Muscle of arm (tissue), 1 donor: ENCODE measurements at regions not wholly inside any gene's neighbourhood (a gene's known extent, or its start where the extent isn't known, plus 50 kb on each side); places are given as distances from the start of the nearest gene placed in this dataset.
"Not testable (repeated sequence)": the region's sequence is repeated elsewhere in the genome, so short reads cannot be mapped to it uniquely, and the experiment has no call there.

Experiments
- DNase-seq: peaks from one replicate; pipeline ENCODE4 v3.0.0-alpha.2; 2013

DNA sequence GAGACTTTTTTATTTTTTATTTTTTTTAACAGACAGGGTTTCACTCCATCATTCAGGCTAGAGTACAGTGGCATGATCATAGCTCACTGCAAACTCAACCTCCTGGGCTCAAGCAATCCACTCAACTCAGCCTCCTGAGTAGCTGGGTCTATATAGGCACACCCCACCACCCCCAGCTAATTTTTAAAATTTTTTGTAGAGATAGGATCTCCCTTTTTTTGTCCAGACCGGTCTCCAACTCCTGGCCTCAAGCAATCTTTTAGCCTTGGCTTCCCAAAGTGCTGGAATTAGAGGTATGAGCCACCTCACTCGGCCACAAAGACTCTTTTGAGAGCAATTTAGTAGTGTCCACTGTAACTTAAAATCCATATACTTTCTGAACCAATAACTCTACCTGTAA lies 103.3 kb upstream of the DST start:
- DNase-seq = no peak

DNA sequence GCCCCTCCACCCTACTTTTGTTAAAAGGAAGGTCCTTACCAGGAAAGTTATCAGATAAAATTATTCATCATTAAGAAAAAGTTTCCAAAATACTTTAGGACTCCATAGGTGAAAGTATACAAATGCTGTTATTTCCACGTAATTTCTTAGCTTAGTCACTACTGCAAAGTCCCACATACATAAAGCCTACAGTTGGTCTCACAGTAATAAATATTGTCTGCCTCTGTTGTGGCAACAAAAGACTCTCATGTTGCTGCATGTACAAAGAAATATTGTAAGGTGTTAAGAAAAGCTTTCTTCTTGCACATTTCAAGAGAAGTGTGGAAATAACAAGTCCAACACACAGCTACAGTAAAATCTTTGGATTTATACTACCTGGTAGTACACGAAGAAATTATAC lies 102.4 kb upstream of the DST start:
- DNase-seq = no peak

DNA sequence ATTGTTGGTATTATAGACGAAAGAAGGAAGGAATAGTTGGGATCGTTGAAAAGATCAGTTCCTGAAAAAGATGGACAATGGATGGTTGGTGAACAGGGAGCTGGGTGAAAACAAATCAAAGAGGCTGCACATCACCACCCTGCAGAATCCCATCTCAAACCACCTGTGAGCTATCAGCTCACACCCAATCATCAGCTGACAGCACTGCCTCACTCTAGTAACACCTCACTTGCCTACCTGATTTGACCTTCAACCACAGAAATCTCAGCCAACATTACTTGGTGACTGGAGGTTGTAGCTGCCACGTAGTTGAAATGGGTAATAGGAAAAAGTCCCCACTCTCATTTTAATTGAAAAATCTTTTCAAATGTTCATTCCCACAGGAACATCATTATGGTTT lies 101.8 kb upstream of the DST start:
- no peak for DNase-seq

DNA sequence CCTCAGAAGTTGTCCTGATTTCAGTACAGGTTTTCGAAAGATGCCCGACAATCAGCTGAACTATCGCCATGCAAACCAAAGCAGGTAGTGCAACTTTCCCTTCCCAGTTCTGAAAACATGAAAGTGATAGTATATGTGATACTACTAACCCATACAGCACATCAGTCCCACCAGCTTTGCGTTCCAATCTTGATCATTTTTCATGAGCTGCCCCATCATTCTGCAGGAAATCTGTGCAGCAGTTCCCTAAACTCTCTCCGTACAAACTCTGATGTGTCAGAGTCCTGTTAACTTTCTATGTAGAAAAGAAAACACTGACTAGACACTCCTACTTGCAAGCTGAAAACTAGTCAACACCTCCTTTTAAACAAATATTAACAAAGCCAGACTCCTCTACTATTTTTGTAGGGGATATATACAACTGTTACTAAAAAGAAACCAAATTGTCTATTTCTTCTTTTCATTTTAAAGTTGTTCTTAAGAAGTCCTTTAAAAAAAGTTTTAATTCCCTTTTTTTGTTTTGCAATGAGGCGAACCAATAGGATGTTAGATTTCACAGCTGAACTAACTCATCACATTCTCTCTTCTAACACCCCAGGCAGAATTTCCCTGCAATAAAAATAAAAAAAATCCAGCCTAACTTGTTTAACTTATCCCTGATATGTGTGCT lies 99.6 kb upstream of the DST start:
- no peak for DNase-seq

DNA sequence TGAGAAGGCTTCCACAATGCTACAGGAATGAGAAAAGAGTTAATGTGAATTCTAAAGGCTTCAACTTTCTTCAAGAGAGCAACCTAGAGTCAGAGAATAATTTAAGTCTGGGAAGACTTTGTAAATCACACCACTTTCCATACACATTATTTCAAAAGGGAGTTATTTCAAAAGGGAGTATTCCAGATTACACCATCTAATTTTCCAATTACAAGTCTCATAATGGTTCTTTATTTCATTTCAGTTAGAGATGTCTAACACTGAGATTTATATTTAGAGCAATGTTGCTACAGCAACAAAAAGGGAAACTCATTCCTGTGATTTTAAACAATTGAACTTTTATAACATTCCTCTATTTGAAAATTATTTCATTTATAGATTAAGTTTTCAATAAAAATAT lies 98.8 kb upstream of the DST start:
- no peak for DNase-seq

DNA sequence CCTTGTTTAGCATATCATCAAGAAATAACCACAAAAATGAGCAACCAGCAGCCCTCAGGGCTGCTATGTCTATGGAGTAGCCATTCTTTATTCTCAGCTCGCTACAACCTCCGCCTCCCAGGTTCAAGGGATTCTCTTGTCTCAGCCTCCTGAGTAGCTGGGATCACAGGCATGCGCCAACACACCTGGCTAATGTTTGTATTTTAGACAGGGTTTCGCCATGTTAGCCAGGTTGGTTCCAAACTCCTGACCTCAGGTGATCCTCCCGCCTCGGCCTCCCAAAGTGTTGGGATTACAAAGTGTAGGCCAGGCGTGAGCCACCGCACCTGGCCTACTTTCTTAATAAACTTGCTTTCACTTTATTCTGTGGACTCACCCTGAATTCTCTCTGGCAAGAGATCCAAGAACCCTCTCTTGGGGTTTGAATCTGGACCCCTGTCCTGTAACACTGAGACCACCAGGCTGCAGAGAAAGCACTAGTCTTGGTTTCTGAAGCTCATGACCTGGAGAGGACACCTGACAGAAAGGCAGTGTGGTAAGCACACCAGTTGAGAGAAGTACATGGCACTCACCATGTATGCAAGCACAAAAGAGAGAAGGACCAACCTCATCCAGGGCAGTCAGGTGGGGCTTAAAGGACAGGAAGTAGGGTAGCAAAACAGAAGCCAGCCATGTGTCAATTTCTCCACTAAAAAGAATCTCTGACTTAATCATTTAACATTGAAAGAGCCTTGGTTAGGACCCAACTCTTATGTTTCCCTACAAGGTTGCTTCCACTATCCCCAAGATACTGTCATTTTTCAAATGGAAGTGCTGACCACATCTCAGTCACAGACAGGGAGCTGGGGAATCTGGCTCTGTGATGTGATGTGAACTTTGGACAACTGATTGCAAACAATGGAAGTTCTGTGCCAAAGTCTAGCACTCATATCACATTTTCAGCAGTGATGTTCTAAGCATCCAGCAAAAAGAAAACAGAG lies 97.4 kb upstream of the DST start:
- no peak for DNase-seq

DNA sequence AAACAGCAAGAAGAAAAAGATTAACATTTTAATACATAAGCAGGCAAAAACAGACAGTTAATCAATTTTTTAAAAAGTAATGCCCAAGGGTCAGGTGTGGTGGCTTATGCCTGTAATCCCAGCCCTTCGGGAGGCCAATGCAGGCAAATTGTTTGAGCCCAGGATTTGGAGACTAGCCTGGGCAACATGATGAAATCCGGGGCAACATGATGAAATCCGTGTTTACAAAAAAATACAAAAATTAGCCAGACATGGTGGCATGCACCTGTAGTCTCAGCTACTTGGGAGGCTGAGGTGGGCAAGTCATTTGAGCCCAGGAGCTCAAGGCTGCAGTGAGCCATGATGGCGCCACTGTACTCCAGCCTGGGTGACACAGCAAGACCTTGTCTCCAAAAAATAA lies 94.1 kb upstream of the DST start:
- DNase-seq = no peak

DNA sequence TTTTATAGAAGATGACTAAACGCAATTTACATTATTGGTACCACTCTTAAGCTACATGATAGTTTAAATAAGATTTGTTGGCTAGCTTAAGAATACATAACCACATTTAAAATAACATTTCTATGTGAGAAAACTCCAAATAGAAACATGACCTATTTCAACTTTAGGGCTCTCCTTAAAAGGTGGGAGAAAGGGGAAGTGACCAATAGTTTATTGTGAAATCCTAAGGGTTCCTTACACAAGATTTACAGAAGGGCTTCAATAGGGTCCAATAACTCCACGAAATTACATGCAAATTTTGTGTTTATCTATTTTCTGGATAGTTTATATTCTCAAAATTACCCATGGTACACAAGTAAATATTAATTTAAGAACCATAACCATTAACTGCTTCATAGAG lies 91.6 kb upstream of the DST start:
- no peak for DNase-seq

DNA sequence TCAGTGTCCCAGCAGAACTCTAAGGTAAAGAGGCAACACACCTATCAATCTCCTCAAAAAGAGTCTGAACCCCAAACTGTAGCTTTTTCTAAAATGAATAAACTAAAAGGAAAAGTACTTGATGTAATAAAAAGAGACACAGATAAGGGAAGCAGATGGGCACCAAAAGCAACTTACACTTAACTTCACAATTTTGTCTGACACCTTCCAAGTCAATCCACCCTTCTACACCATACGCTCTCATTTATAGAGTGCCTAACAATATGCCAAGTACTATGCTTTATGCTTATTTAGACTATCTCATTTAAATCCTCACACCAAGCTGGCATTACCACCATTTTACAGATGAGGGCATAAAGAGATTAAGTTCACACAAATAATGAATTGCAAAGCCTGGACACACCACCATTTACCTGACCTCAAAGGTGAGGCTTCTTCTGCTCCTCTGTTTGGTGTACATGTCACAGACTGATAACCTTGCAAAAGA lies 90.6 kb upstream of the DST start:
- DNase-seq = no peak

DNA sequence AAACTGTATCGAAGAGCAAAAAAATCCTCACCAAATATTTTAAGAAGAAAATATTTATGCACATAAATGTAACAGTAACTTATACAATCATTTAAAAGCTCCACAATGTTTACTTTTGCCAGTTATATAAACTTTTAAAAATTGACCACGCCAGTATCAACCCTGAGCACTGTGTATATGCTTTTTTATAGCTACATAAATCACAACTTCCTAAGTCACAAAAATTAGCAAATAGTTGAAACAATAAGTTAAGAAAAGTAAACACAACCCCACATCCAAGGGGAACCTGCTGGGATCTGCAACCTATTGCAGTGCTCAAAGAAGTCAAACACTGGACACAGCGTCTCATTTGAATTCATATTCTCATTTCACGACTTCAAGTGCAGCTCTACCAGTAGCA lies 89.8 kb upstream of the DST start:
- no peak for DNase-seq

DNA sequence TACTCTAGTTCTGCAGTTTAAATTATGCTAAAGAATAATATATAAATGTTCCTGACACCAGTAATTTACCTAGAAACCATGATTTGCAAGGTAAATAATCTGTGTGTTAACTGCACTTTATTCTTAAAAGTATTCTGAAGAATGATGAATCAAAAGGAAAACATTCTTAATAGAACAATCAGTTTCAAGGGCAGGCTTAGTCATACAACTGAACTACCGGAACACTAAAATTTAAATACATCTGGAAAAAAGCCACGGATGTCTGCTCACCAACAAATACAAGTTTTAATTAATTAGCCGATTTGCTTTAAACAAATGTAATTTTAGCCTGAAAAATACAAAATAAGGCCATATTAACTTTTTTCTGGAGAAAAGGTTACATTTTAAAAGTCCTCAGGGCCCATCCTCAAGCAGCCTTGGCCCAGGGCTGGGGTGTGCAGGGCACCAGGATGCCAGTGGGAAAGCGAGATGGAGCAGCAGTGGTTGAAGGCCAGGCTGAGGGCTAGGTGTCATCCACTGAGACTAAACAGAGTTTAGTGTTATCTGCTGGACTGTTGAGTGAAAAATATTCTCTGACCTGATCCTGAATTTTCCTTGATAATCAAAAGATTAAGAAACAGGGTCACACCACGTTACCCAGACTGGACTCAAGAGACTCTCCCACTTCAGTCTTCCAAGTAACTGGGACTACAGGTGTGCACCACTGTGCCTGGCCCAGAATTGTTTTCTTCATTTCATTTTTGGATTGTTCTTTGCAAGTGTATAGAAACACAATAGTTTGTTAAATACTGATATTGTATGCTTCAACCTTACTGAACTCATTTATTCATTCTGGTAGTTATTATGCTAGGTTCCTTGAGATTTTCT lies 88.2 kb upstream of the DST start:
- no peak for DNase-seq

DNA sequence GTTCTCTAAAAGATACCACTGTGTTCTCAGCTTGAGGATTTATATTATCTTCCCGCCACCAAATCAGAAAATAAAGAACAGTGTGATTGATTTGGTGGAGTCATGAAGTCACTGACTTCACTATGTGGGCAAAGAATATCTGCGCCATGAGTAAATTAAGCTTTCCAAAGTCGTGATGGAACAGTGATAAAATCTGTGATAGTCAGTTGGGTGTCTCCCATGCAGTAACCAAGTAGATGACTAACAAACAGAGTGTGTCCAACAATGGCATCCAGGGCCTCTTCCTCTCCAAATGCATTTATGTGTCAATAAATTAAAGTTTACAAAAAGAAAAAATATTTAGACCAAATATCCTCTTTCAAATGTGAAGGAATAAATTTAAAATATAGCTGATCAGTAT lies 87.0 kb upstream of the DST start:
- no peak for DNase-seq

DNA sequence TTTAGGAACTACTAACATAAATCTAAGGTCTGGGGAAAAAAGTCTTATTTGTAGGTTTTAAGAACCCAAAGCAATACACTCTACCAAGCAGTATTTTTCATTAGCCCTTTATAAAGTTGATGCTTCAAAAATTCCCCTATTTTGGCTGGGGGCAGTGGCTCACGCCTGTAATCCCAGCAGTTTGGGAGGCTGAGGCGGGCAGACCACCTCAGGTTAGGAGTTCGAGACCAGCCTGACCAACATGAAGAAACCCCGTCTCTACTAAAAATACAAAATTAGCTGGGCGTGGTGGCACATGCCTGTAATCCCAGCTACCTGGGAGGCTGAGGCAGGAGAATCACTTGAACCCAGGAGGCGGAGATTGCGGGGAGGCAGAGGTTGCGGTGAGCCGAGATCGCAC lies 86.5 kb upstream of the DST start:
- not testable (repeated sequence) for DNase-seq

DNA sequence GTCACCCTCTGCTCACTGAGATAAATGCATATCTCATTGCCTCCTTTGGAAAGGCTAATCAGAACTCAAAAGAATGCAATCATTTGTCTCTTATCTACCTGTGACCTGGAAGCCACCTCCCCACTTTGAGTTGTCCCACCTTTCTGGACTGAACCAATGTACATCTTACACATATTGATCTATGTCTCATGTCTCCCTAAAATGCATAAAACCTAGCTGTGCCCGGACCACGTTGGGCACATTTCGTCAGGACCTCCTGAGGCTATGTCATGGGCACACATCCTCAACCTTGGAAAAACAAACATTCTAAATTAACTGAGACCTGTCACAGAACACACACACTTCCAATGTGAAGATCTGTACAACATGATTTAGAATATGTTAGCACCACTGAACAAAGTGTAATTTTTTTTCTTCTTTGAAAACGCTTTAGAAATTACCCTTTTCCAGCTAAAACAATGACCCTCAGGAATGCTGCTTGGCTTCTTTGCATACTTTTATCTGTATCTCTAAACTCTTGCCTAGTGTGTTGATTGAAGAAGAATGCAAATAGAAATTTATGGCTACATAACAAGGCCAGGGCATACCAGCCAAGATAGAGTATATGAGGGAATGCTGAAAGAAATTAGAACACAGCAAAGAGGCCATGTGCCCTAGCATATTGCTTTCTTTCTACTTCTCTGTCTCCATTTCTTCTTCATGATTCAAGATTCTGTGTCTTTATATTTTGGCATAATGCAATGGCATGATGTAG lies 84.6 kb upstream of the DST start:
- DNase-seq = no peak

DNA sequence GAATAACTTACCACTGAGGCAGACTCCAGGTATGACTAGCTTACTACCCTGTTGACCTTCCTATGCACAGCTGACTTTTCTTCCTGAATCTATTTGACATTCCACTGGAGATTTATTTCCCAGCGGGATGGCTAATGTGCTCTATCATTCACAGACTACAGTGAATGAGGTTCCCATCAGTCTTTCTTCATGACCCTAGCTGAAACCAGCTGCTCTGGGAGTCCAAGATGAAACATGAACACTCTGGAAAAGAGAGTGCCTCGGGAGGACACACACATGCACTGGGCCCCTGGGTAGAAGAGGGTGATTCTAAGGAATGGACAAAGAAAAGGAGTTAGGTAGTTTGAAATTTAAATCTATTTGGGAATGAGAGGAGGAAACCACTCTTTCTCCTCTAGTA lies 82.6 kb upstream of the DST start:
- no peak for DNase-seq

DNA sequence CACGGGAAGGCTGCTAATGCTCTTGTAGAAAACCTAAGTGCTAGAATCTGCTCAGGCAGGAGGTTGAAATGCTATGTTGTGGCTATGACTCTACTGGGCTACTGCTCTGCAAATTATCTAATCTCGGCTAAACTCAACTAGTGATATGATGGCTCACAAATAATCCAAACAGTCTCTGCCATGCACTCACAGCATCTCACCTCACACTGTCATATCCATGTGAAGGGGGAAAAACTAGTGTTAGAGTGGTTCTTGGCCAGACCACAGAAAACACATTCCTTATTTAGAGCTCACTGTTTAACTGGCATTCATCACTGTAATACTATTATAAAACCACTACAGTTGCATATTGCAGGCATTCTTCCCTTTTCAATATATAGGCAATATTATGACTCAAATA lies 81.8 kb upstream of the DST start:
- DNase-seq = no peak

DNA sequence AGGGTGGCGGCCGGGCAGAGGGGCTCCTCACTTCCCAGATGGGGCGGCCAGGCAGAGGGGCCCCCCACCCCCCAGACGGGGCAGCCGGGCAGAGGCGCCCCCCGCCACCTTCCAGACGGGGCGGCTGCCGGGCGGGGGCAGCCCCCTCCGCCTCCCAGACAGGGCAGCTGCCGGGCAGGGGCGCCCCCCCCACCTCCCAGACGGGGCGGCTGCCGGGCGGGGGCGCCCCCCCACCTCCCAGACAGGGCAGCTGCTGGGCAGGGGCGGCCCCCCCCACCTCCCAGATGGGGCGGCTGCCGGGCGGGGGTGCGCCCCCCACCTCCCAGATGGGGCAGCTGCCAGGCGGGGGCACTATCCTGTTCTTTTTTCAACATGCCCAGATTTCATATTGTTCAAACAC lies 78.2 kb upstream of the DST start:
- DNase-seq = no peak

DNA sequence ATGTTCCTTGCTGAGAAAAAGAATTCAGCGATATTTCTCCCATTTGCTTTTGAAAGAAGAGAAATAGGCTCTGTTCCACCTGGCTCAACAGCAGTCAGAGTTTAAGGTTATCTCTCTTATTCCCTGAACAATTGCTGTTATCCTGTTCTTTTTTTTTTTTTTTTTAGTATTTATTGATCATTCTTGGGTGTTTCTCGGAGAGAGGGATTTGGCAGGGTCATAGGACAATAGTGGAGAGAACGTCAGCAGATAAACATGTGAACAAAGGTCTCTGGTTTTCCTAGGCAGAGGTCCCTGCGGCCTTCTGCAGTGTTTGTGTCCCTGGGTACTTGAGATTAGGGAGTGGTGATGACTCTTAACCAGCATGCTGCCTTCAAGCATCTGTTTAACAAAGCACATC lies 77.5 kb upstream of the DST start:
- DNase-seq = not testable (repeated sequence)

DNA sequence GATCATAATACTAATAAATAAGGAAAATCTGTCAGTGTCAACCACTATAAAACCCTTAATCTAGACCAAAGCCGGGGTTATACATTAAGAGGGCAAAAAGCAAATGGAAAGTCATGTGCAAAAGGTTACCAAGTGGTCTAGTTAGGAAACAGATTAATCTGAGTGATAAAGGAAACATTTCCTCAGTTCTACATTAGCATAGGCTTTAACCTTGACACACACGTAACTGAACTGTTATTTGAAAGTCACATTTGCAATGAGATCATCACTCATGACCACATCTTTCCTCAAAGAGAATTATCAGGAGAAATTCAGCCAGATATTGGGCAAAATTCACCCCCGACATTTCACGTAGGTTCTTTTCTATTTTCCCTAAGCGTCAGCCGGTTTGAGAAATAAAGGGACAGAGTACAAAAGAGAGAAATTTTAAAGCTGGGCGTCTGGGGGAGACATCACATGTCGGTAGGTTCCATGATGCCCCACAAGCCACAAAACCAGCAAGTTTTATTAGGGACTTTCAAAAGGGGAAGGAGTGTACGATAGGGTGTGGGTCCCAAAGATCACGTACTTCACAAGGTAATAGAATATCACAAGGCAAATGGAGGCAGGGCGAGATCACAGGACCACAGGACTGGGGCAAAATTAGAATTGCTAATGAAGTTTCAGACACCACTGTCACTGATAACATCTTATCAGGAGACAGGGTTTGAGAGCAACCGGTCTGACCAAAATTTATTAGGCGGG lies 76.8 kb upstream of the DST start:
- not testable (repeated sequence) for DNase-seq

DNA sequence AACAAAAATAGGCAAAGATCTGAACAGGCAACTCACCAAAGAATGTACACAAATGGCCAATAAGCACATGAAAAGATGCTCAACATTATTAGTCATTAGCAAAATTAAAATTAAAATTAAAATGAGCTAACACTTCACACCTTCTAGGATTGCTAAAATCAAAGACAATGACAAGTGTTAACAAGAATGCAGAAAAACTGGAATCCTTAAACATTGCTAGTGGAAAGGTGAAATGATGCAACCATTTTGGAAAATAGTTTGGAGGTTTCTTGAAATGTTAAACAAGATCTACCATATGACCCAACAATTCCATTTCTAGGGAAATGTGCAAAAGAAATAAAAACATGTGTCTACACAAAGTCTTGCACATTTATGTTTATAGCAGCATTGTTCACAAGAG lies 75.5 kb upstream of the DST start:
- DNase-seq = no peak

DNA sequence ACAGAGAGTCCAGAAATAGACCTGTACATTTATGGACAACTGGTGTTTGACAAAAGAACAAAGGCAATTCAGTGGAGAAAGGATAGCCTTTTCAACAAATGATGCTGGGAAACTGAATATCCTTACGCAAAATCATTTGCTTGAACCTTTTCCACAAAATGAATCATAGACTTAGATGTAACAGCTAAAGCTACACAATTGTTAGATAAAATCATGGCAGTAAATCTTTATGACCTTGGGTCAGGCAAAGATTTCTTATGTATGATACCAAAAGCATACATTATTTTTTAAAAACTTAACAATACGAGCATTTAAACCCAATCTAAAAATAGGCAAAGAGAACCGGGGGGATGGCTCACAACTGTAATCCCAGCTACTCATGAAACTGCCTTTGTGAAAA lies 73.5 kb upstream of the DST start:
- DNase-seq = no peak
